GM23248 (cell line): ENCODE measurements at regions not wholly inside any gene's neighbourhood (a gene's known extent, or its start where the extent isn't known, plus 50 kb on each side); places are given as distances from the start of the nearest gene placed in this dataset.
A peak's percentile ranks its signal among the peaks of the same experiment; 100 is the strongest.
"Not testable (repeated sequence)": the region's sequence is repeated elsewhere in the genome, so short reads cannot be mapped to it uniquely, and the experiment has no call there.

Experiments used
- DNase-seq: peaks from one replicate; pipeline ENCODE4 v3.0.0-alpha.2; 2015
- H2AFZ ChIP-seq: fragments of 200-600 bp; sonication (generic); 2 replicates; pipeline ENCODE4 v1.6.1; 2016; ENCODE audit warnings: antibody characterized with exemption
- H3F3A ChIP-seq: fragments of 200-600 bp; sonication (generic); 2 replicates; pipeline ENCODE4 v1.6.1; 2016; ENCODE audit warnings: mild to moderate bottlenecking, antibody characterized with exemption, mixed run types; ENCODE audit not compliant: insufficient read depth
- H3K27ac ChIP-seq: fragments of 200-600 bp; sonication (generic); 2 replicates; pipeline ENCODE4 v1.5.1; 2016; ENCODE audit warnings: mild to moderate bottlenecking
- H3K27me3 ChIP-seq: fragments of 200-600 bp; sonication (generic); replicated peaks from 2 replicates; pipeline ENCODE4 v1.6.1; 2016; ENCODE audit warnings: mild to moderate bottlenecking; ENCODE audit not compliant: insufficient read depth
- H3K36me3 ChIP-seq: fragments of 200-600 bp; sonication (generic); 2 replicates; pipeline ENCODE4 v1.6.1; 2016; ENCODE audit warnings: low read depth, mild to moderate bottlenecking
- H3K4me1 ChIP-seq: fragments of 200-600 bp; sonication (generic); 2 replicates; pipeline ENCODE4 v1.6.1; 2016; ENCODE audit warnings: mild to moderate bottlenecking; ENCODE audit not compliant: insufficient read depth
- H3K4me2 ChIP-seq: fragments of 200-600 bp; sonication (generic); one replicate; pipeline ENCODE4 v1.6.1; 2016; ENCODE audit warnings: mild to moderate bottlenecking; ENCODE audit not compliant: unreplicated experiment
- H3K4me3 ChIP-seq: fragments of 200-600 bp; sonication (generic); 2 replicates; pipeline ENCODE4 v1.5.1; 2016; ENCODE audit warnings: mild to moderate bottlenecking
- H3K79me2 ChIP-seq: fragments of 200-600 bp; sonication (generic); 2 replicates; pipeline ENCODE4 v1.6.1; 2016; ENCODE audit warnings: mild to moderate bottlenecking; ENCODE audit not compliant: insufficient read depth
- H3K9ac ChIP-seq: fragments of 200-600 bp; sonication (generic); 2 replicates; pipeline ENCODE4 v1.6.1; 2016; ENCODE audit warnings: mild to moderate bottlenecking
- H3K9me2 ChIP-seq: fragments of 200-600 bp; sonication (generic); 2 replicates; pipeline ENCODE4 v1.6.1; 2016; ENCODE audit warnings: mixed run types, mild to moderate bottlenecking, moderate library complexity; ENCODE audit not compliant: insufficient read depth
- H3K9me3 ChIP-seq: fragments of 200-600 bp; sonication (generic); one replicate; pipeline ENCODE4 v1.6.1; 2017; ENCODE audit warnings: low read depth
- H4K20me1 ChIP-seq: fragments of 200-600 bp; sonication (generic); 2 replicates; pipeline ENCODE4 v1.6.0; 2016; ENCODE audit not compliant: insufficient read depth
- EZH2 ChIP-seq: fragments of 200-600 bp; sonication (generic); IDR thresholded peaks from 2 replicates; pipeline ENCODE4 v1.6.1; 2018; ENCODE audit warnings: antibody characterized with exemption, mild to moderate bottlenecking; ENCODE audit not compliant: insufficient read depth, poor library complexity, severe bottlenecking
- EZH2phosphoT487 ChIP-seq: fragments of 200-600 bp; sonication (generic); IDR thresholded peaks from 2 replicates; pipeline ENCODE4 v1.6.1; 2018; ENCODE audit warnings: antibody characterized with exemption, moderate library complexity, mild to moderate bottlenecking, low read depth; ENCODE audit not compliant: insufficient read depth
- WGBS, 2 experiments: methylation state at CpG; one replicate each; pipeline ENCODE4 v1.1.6; 2015 to 2017; ENCODE audit warnings: low lambda C conversion rate in 2 of 2, low coverage in 1 of 2; ENCODE audit errors: missing lambda C conversion rate in 2 of 2; 5-methylcytosine and 5-hydroxymethylcytosine counted together
- in situ Hi-C: fragments of 300-500 bp; cut with MboI; formaldehyde crosslinking; loops from 2 replicates; pipeline ENCODE4 v1.15.0; 2020

DNA sequence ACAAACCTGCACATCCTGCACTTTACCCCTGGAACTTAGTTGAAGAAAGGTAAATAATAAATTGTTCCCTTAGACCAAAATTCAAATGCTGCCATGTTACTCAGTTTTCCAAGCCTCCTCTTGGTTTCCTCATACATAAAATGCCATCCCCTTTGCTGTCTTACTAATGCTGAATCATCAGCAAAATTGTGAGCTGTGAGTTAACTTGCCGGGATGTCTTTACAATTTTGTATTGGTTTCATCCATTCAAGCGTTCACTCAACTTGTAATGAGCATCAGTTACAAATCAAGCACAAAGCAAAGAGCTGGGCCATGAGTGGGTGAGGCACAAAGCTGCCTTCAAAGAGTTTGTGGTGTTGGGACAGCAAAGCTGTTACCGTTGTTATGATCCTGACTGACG is 395.8 kb upstream of the ZMIZ1 start:
- H3K9ac ChIP-seq = no peak overlapping the region
- no peaks in the 10 kb centered on the region for H3K9me2 ChIP-seq
- H3K36me3 ChIP-seq = no peaks in the 10 kb centered on the region
- peaks cover 11% of the 10 kb centered on the region for H3F3A ChIP-seq
- H3K79me2 ChIP-seq = no peaks in the 10 kb centered on the region
- TF ChIP-seq EZH2phosphoT487 = no peak
- TF ChIP-seq EZH2 = no peak
- H3K4me3 ChIP-seq = no peak overlapping the region
- no peaks in the 10 kb centered on the region for H3K9me3 ChIP-seq
- peaks cover 10% of the 10 kb centered on the region; the same call in 1 of the 2 replicates for H3K4me1 ChIP-seq
- H3K4me2 ChIP-seq = no peak overlapping the region
- WGBS, 2 experiments = 36 to 38% methylated on average over 4 of the region's 4 CpGs
- no peaks in the 10 kb centered on the region for H4K20me1 ChIP-seq
- H3K27ac ChIP-seq = no peak overlapping the region
- no peaks in the 10 kb centered on the region for H3K27me3 ChIP-seq
- H2AFZ ChIP-seq = no peak overlapping the region
- peak; percentile 85 for DNase-seq
- in situ Hi-C loops = no loop called here

DNA sequence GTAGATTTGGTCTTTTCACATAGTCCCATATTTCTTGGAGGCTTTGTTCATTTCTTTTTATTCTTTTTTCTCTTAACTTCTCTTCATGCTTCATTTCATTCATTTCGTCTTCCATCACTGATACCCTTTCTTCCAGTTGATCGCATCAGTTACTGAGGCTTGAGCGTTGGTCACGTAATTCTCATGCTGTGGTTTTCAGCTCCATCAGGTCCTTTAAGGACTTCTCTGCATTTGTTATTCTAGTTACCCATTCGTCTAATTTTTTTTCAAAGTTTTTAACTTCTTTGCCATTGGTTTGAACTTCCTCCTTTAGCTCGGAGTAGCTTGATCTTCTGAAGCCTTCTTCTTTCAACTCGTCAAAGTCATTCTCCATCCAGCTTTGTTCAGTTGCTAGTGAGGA is 387.6 kb upstream of the ZMIZ1 start:
- DNase-seq, H4K20me1 ChIP-seq, H3K4me3 ChIP-seq, H3K9ac ChIP-seq, H3K9me2 ChIP-seq, H3K4me2 ChIP-seq, H3K79me2 ChIP-seq, H3F3A ChIP-seq, H3K36me3 ChIP-seq, H3K9me3 ChIP-seq, H3K27me3 ChIP-seq, H3K4me1 ChIP-seq, H3K27ac ChIP-seq, H2AFZ ChIP-seq, in situ Hi-C loops: not testable (repeated sequence)
- 87 to 93% methylated on average over 7 of the region's 7 CpGs for WGBS, 2 experiments

- H3K27ac ChIP-seq, H3F3A ChIP-seq, in situ Hi-C loops, DNase-seq, H3K9me3 ChIP-seq, H2AFZ ChIP-seq, H3K27me3 ChIP-seq, H3K4me1 ChIP-seq, H3K36me3 ChIP-seq, H3K9ac ChIP-seq, H3K79me2 ChIP-seq, H4K20me1 ChIP-seq, H3K4me2 ChIP-seq, H3K4me3 ChIP-seq, H3K9me2 ChIP-seq: not testable (repeated sequence)
- WGBS, 2 experiments = 66 to 78% methylated on average over 10 of the region's 10 CpGs
These were observed 386.8 kb upstream of the ZMIZ1 start for GRCh38 chr10:78681986-78682385.

DNA sequence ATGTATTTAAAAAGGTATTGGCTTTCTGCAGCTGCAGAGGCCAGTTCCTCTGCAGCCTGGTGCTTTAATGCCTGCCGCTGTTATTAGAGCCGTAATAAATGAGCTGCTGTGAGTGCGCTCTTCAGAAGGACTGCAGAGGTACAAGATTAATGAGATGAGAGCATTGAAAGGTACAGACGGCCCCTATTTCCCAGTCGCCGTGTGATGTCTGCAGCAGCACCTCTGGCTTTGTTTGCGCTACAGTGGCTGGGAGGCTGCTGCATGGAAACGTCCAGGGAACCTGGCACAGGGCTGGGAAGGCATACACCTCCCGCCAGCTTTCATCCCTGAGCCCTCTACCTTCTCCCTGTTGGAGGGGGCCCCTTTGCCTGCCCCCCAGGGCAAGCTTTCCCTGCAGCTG is 383.8 kb upstream of the ZMIZ1 start:
- no peaks in the 10 kb centered on the region for H3K9me2 ChIP-seq
- no peaks in the 10 kb centered on the region for H3K27me3 ChIP-seq
- no peaks in the 10 kb centered on the region for H3K36me3 ChIP-seq
- H4K20me1 ChIP-seq = no peaks in the 10 kb centered on the region
- H3K4me3 ChIP-seq = no peak overlapping the region
- no peak for DNase-seq
- no peaks in the 10 kb centered on the region for H3K79me2 ChIP-seq
- H3K4me1 ChIP-seq = peaks cover 6% of the 10 kb centered on the region; the same call in 1 of the 2 replicates
- TF ChIP-seq EZH2phosphoT487 (no peak), EZH2 (no peak)
- no peak overlapping the region for H3K27ac ChIP-seq
- no peak overlapping the region for H3K9ac ChIP-seq
- 84 to 87% methylated on average over 8 to 9 of the region's 9 CpGs for WGBS, 2 experiments
- H3K9me3 ChIP-seq = no peaks in the 10 kb centered on the region
- no peaks in the 10 kb centered on the region for H3F3A ChIP-seq
- H3K4me2 ChIP-seq = no peak overlapping the region
- in situ Hi-C loops = no loop called here
- H2AFZ ChIP-seq = no peak overlapping the region

DNA sequence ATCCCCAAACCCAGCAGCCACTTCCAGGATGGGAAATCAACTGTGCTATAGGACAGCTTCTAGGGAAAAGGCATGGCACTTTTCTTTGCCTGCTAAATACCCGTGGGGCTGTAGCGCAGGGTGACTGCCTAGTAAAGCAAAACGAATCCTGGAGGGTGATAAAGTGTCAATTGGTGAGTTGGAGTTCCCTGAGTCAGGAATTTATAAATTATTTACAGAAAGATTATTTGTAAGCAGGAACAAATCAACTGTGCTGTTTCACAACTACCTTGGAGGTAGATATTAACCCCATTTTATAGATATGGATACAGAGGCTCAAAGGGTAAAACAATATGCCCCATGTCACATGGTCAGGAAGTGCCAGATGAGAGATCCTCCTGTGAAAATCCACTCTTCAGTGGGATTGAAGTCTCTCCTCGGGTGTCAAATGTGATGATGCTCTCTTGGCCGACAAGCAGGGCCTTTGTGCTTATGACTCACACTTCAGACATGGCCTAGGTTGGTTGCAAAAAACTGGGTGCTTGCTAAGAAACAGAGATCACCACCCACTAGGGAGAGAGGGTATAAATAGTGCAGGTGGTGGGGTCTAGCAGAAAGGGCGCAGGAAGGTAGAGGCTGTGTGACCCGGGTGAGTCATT is 383.2 kb upstream of the ZMIZ1 start:
- TF ChIP-seq EZH2 (no peak), EZH2phosphoT487 (no peak)
- H4K20me1 ChIP-seq = no peaks in the 10 kb centered on the region
- H3F3A ChIP-seq = no peaks in the 10 kb centered on the region
- H3K9ac ChIP-seq = no peak overlapping the region
- no peaks in the 10 kb centered on the region for H3K27me3 ChIP-seq
- no peak overlapping the region for H3K4me2 ChIP-seq
- WGBS, 2 experiments = 65 to 70% methylated on average over 7 of the region's 7 CpGs
- no peak overlapping the region for H2AFZ ChIP-seq
- no peaks in the 10 kb centered on the region for H3K9me3 ChIP-seq
- H3K4me1 ChIP-seq = peaks cover 6% of the 10 kb centered on the region; the same call in 1 of the 2 replicates
- H3K4me3 ChIP-seq = no peak overlapping the region
- in situ Hi-C loops = no loop called here
- no peak overlapping the region for H3K27ac ChIP-seq
- no peaks in the 10 kb centered on the region for H3K9me2 ChIP-seq
- H3K36me3 ChIP-seq = no peaks in the 10 kb centered on the region
- H3K79me2 ChIP-seq = no peaks in the 10 kb centered on the region
- peak; percentile 79 for DNase-seq
